T-helper 17 cell (primary cell): ENCODE measurements at regions not wholly inside any gene's neighbourhood (a gene's known extent, or its start where the extent isn't known, plus 50 kb on each side); places are given as distances from the start of the nearest gene placed in this dataset.

Experiments
- ATAC-seq: fragments of 150-1000 bp; cut with Tn5 transposase; 2 replicates; pipeline ENCODE4 v1.10.0; 2021; ENCODE audit warnings: mild to moderate bottlenecking, moderate library complexity
- DNase-seq, 3 donors: peaks; one replicate each; pipeline versions ENCODE4 v3.0.0 to v3.0.0-alpha.2; 2020 to 2021
- H3K9me3 ChIP-seq: one replicate; pipeline ENCODE4 v1.7.0; 2013; ENCODE audit warnings: low read length, mild to moderate bottlenecking; ENCODE audit not compliant: control insufficient read depth, poor library complexity, severe bottlenecking
- H3K27ac Mint-ChIP-seq: one replicate; pipeline ENCODE4 v1.8.0; 2022; ENCODE audit warnings: mild to moderate bottlenecking, moderate library complexity, mixed read lengths
- H3K27me3 Mint-ChIP-seq: one replicate; pipeline ENCODE4 v1.8.0; 2022; ENCODE audit warnings: mixed read lengths
- H3K36me3 Mint-ChIP-seq: one replicate; pipeline ENCODE4 v1.8.0; 2022; ENCODE audit warnings: low read depth, mixed read lengths
- H3K4me1 Mint-ChIP-seq: one replicate; pipeline ENCODE4 v1.8.0; 2022; ENCODE audit warnings: mild to moderate bottlenecking, mixed read lengths
- H3K4me3 Mint-ChIP-seq: one replicate; pipeline ENCODE4 v1.8.0; 2022; ENCODE audit warnings: mild to moderate bottlenecking, moderate library complexity, mixed read lengths

- H3K27me3 Mint-ChIP-seq, result no peaks in the 10 kb centered on the region
- H3K36me3 Mint-ChIP-seq, result no peaks in the 10 kb centered on the region
- no peak overlapping the region for H3K4me3 Mint-ChIP-seq
- no peak for DNase-seq
- H3K4me1 Mint-ChIP-seq, result no peaks in the 10 kb centered on the region
- no peak overlapping the region for H3K27ac Mint-ChIP-seq
- no peak for ATAC-seq
- no peaks in the 10 kb centered on the region for H3K9me3 ChIP-seq
Observed at GRCh38 chr13:67372868-67373464, 142.8 kb upstream of the PCDH9 start.

- no peaks in the 10 kb centered on the region for H3K9me3 ChIP-seq
- Mint-ChIP-seq H3K27me3 (no peaks in the 10 kb centered on the region), H3K4me3 (no peak overlapping the region), H3K4me1 (no peaks in the 10 kb centered on the region), H3K36me3 (no peaks in the 10 kb centered on the region), H3K27ac (no peak overlapping the region)
- DNase-seq, result no peak
- ATAC-seq, result no peak
Observed at GRCh38 chr13:67369895-67370660, 139.9 kb upstream of the PCDH9 start.

- DNase-seq (no peak), ATAC-seq (no peak)
- peaks cover 2% of the 10 kb centered on the region for H3K9me3 ChIP-seq
- no peaks in the 10 kb centered on the region for H3K36me3 Mint-ChIP-seq
- no peaks in the 10 kb centered on the region for H3K4me1 Mint-ChIP-seq
- H3K4me3 Mint-ChIP-seq, result no peak overlapping the region
- H3K27me3 Mint-ChIP-seq, result no peaks in the 10 kb centered on the region
- no peak overlapping the region for H3K27ac Mint-ChIP-seq
Observed at GRCh38 chr13:67367399-67367798, 137.3 kb upstream of the PCDH9 start.

- DNase-seq (no peak), ATAC-seq (no peak)
- H3K36me3 Mint-ChIP-seq, result no peaks in the 10 kb centered on the region
- H3K27me3 Mint-ChIP-seq, result no peaks in the 10 kb centered on the region
- no peaks in the 10 kb centered on the region for H3K4me1 Mint-ChIP-seq
- H3K4me3 Mint-ChIP-seq, result no peak overlapping the region
- H3K9me3 ChIP-seq, result peaks cover 2% of the 10 kb centered on the region
- no peak overlapping the region for H3K27ac Mint-ChIP-seq
Observed at GRCh38 chr13:67366533-67366932, 136.4 kb upstream of the PCDH9 start.

- no peaks in the 10 kb centered on the region for H3K9me3 ChIP-seq
- no peaks in the 10 kb centered on the region for H3K36me3 Mint-ChIP-seq
- H3K27me3 Mint-ChIP-seq, result no peaks in the 10 kb centered on the region
- H3K4me3 Mint-ChIP-seq, result no peak overlapping the region
- no peak for DNase-seq
- no peak for ATAC-seq
- H3K4me1 Mint-ChIP-seq, result no peaks in the 10 kb centered on the region
- no peak overlapping the region for H3K27ac Mint-ChIP-seq
Observed at GRCh38 chr13:67355812-67356476, 125.8 kb upstream of the PCDH9 start.

GRCh38 chr13:67353941-67354340 is 123.8 kb upstream of the PCDH9 start:
- Mint-ChIP-seq H3K27ac (no peak overlapping the region), H3K27me3 (no peaks in the 10 kb centered on the region), H3K4me1 (no peaks in the 10 kb centered on the region), H3K36me3 (no peaks in the 10 kb centered on the region), H3K4me3 (no peak overlapping the region)
- ATAC-seq (no peak), DNase-seq (no peak)
- no peaks in the 10 kb centered on the region for H3K9me3 ChIP-seq

- Mint-ChIP-seq H3K4me1 (no peaks in the 10 kb centered on the region), H3K36me3 (no peaks in the 10 kb centered on the region), H3K4me3 (no peak overlapping the region), H3K27ac (no peak overlapping the region), H3K27me3 (no peaks in the 10 kb centered on the region)
- no peaks in the 10 kb centered on the region for H3K9me3 ChIP-seq
- no peak for DNase-seq
- no peak for ATAC-seq
Observed at GRCh38 chr13:67353031-67353430, 122.9 kb upstream of the PCDH9 start.

- DNase-seq (no peak), ATAC-seq (no peak)
- Mint-ChIP-seq H3K4me3 (no peak overlapping the region), H3K27me3 (no peaks in the 10 kb centered on the region), H3K4me1 (no peaks in the 10 kb centered on the region), H3K27ac (no peak overlapping the region), H3K36me3 (no peaks in the 10 kb centered on the region)
- H3K9me3 ChIP-seq, result no peaks in the 10 kb centered on the region
Observed at GRCh38 chr13:67351909-67352308, 121.8 kb upstream of the PCDH9 start.

- no peaks in the 10 kb centered on the region for H3K36me3 Mint-ChIP-seq
- no peaks in the 10 kb centered on the region for H3K4me1 Mint-ChIP-seq
- no peaks in the 10 kb centered on the region for H3K9me3 ChIP-seq
- H3K27ac Mint-ChIP-seq, result no peak overlapping the region
- ATAC-seq (no peak), DNase-seq (no peak)
- no peaks in the 10 kb centered on the region for H3K27me3 Mint-ChIP-seq
- H3K4me3 Mint-ChIP-seq, result no peak overlapping the region
Observed at GRCh38 chr13:67351114-67351513, 121.0 kb upstream of the PCDH9 start.

GRCh38 chr13:67343777-67344176 is 113.6 kb upstream of the PCDH9 start:
- no peak for ATAC-seq
- no peaks in the 10 kb centered on the region for H3K27me3 Mint-ChIP-seq
- H3K9me3 ChIP-seq, result no peaks in the 10 kb centered on the region
- no peak overlapping the region for H3K27ac Mint-ChIP-seq
- DNase-seq, result no peak
- H3K4me1 Mint-ChIP-seq, result no peaks in the 10 kb centered on the region
- no peaks in the 10 kb centered on the region for H3K36me3 Mint-ChIP-seq
- H3K4me3 Mint-ChIP-seq, result no peak overlapping the region

GRCh38 chr13:67341406-67341805 is 111.3 kb upstream of the PCDH9 start:
- Mint-ChIP-seq H3K4me1 (no peaks in the 10 kb centered on the region), H3K36me3 (no peaks in the 10 kb centered on the region), H3K4me3 (no peak overlapping the region), H3K27ac (no peak overlapping the region), H3K27me3 (no peaks in the 10 kb centered on the region)
- no peaks in the 10 kb centered on the region for H3K9me3 ChIP-seq
- DNase-seq (no peak), ATAC-seq (no peak)

- no peaks in the 10 kb centered on the region for H3K36me3 Mint-ChIP-seq
- DNase-seq (no peak), ATAC-seq (no peak)
- H3K27ac Mint-ChIP-seq, result no peak overlapping the region
- no peaks in the 10 kb centered on the region for H3K27me3 Mint-ChIP-seq
- no peaks in the 10 kb centered on the region for H3K9me3 ChIP-seq
- no peak overlapping the region for H3K4me3 Mint-ChIP-seq
- H3K4me1 Mint-ChIP-seq, result no peaks in the 10 kb centered on the region
Observed at GRCh38 chr13:67330149-67330548, 100.0 kb upstream of the PCDH9 start.

GRCh38 chr13:67328895-67329294 is 98.8 kb upstream of the PCDH9 start:
- Mint-ChIP-seq H3K4me1 (no peaks in the 10 kb centered on the region), H3K4me3 (no peak overlapping the region), H3K27ac (no peak overlapping the region), H3K36me3 (no peaks in the 10 kb centered on the region), H3K27me3 (no peaks in the 10 kb centered on the region)
- no peaks in the 10 kb centered on the region for H3K9me3 ChIP-seq
- ATAC-seq, result no peak
- no peak for DNase-seq

GRCh38 chr13:67318860-67319259 is 88.7 kb upstream of the PCDH9 start:
- ATAC-seq, result no peak
- DNase-seq, result no peak
- H3K4me3 Mint-ChIP-seq, result no peak overlapping the region
- H3K36me3 Mint-ChIP-seq, result no peaks in the 10 kb centered on the region
- no peaks in the 10 kb centered on the region for H3K4me1 Mint-ChIP-seq
- H3K27ac Mint-ChIP-seq, result no peak overlapping the region
- H3K9me3 ChIP-seq, result no peaks in the 10 kb centered on the region
- no peaks in the 10 kb centered on the region for H3K27me3 Mint-ChIP-seq
